ENCODE measurements at regions not wholly inside any gene's neighbourhood (a gene's known extent, or its start where the extent isn't known, plus 50 kb on each side); places are given as distances from the start of the nearest gene placed in this dataset.

DNA sequence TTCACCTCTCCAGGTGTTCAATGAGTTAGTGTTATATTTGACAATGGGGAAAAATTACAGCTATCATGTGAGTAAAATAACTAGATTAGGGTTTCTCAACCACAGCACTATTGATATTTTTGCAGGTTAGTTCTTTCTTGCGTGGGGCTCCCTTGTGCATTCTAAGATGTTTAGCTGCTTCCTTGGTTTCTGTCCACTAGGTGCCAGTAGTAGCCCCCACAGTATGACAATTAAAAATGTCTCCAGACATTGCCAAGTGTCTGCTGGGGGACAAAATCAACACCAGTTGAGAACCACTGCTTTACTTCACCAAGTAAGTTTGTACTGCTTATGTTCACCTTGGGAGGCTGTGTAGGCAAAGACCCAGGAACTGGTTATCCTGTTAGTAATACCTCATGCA is 618.7 kb downstream of the EDEM1 start:
- DNase-seq (ENCODE audit: low read depth) = no peak
- TF ChIP-seq, protein P1, sequence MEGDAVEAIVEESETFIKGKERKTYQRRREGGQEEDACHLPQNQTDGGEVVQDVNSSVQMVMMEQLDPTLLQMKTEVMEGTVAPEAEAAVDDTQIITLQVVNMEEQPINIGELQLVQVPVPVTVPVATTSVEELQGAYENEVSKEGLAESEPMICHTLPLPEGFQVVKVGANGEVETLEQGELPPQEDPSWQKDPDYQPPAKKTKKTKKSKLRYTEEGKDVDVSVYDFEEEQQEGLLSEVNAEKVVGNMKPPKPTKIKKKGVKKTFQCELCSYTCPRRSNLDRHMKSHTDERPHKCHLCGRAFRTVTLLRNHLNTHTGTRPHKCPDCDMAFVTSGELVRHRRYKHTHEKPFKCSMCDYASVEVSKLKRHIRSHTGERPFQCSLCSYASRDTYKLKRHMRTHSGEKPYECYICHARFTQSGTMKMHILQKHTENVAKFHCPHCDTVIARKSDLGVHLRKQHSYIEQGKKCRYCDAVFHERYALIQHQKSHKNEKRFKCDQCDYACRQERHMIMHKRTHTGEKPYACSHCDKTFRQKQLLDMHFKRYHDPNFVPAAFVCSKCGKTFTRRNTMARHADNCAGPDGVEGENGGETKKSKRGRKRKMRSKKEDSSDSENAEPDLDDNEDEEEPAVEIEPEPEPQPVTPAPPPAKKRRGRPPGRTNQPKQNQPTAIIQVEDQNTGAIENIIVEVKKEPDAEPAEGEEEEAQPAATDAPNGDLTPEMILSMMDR (conservative IDR thresholded peaks at IDR 0.05; ENCODE audit: low read length) = no peak
- H3K4me3 ChIP-seq (ENCODE audit: low read length) = no peak overlapping the region

DNA sequence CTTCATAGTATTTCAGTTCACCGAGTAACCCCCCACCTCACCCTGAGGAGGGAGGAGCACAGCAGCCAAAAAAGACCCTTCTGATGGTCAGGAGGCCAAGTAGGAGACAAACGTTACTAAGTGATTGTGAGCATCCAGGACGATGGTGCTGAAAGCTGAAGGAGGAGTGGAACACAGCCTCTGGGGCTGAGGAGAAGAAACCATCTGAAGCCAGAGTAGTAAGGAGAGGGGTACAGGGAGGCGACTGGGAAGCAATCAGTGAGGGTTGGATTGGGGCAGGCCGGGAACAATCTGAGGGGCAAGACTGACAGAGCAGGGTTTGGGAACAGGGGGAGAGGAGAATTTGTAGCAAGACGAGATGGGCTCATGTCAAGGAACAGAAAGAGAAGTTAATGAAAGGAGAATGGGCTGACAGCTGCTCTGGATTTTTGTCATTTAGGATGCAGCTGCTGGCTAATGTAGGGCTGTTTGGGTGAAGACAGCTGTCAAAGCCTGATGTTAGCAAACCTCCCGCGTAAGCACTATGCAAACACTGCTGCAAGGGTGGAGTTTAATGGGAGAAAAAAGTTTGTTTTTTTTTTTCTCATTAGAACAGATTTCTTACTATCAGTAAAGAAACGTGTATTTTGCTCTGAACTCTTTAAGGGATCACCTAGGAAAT is 622.2 kb downstream of the EDEM1 start:
- no peak for DNase-seq (ENCODE audit: low read depth)
- no peak overlapping the region for H3K4me3 ChIP-seq (ENCODE audit: low read length)
- TF ChIP-seq, protein P1 (conservative IDR thresholded peaks at IDR 0.05; ENCODE audit: low read length) = no peak

DNA sequence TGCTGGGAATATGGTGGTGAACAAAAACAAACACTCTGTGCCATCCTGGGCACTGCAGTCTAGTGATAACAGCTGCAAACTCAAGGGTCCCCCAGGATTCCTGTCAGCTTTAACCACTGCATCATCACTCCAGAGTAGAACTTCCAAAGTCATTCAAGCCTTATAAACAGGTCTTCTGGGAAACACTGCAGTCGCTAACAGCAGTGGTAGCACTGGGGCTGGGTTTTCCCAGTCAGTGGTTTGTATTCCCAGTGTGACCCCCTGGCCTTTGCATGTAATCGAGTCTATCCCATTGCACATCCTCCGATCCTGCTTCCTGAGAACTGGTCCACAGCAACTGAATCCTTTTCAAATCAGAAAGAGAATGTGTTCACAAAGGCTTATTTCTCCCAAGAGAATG is 623.5 kb downstream of the EDEM1 start:
- TF ChIP-seq, protein P1 (conservative IDR thresholded peaks at IDR 0.05; ENCODE audit: low read length) = no peak
- no peak overlapping the region for H3K4me3 ChIP-seq (ENCODE audit: low read length)
- DNase-seq (ENCODE audit: low read depth) = no peak

DNA sequence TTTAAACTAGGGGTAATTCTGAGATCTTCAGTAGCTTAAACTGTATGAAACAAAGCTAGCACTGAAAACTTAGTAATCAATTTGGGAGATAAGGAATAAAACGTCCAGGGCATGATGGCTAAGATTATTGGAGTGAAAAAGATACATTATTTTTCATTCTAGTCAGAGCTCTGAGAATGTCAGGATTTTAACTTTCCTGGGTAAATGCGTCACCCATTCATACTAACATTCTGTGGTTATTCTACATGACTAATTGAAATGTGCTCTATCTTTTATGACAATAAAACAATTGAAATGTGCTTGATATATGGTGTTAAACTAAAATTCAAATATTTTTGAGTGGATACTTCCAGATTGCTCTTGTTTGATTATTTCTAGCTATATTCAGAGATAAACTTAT is 626.0 kb downstream of the EDEM1 start:
- DNase-seq (ENCODE audit: low read depth) = no peak
- TF ChIP-seq, protein P1 (conservative IDR thresholded peaks at IDR 0.05; ENCODE audit: low read length) = no peak
- H3K4me3 ChIP-seq (ENCODE audit: low read length) = no peak overlapping the region

DNA sequence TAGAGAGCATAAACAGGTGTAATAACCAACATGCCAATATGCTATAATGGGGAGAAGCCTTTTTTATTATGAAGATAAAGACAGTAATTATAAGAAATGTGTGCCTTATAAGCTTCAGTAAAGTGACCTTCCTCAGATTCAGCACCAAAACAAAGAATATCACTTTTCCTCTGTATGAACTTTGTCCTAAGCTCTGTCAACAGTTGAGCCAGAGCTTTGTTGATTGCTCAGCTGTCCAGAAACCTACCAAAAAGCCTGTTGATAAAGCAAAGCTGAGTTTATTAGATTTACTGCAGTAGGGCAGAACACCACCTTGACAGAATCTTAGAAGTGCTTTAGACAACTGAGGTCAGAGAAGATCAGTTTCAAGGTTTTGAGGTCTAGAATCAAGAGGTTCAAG is 635.3 kb downstream of the EDEM1 start:
- H3K4me3 ChIP-seq (ENCODE audit: low read length) = no peak overlapping the region
- TF ChIP-seq, protein P1 (conservative IDR thresholded peaks at IDR 0.05; ENCODE audit: low read length) = no peak
- DNase-seq (ENCODE audit: low read depth) = no peak

DNA sequence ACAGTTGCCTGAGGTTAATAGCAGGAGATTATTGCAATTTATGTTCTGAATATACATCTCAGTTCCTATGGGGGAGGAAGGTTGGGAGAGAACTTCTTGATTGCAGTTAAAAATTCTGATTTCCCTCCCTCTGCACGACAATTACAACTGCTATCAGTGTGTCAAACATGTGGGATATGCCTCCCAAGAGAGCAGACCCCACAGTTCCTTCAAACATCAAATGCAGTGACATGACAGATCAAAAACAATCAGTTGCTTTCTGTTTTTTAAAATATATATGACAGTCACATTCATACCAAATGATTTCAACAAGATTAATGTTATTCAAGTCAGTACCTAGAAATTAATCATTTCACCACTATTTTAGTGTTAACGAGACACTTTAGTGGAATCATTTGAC is 639.0 kb downstream of the EDEM1 start:
- DNase-seq (ENCODE audit: low read depth) = no peak
- no peak overlapping the region for H3K4me3 ChIP-seq (ENCODE audit: low read length)
- TF ChIP-seq, protein P1 (conservative IDR thresholded peaks at IDR 0.05; ENCODE audit: low read length) = no peak

DNA sequence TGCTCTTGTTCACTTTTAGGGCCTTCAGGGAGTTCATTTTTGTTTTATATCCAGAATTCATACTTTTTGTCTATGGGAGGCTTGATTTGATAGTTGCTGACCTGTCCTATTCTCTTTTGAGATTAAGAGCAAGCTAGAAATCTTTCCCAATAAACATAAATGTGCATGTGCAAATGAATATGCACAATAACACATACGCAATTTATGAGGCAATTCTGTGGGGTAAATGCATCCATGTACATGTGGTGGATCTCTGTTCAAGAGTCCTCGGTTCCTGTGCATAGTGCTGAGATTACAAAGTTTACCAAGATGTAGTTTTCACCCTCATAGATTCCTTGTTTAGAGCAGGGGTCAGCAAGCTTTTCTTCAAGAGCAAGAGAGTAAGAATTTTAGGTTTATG is 640.7 kb downstream of the EDEM1 start:
- H3K4me3 ChIP-seq (ENCODE audit: low read length) = no peak overlapping the region
- TF ChIP-seq, protein P1 (conservative IDR thresholded peaks at IDR 0.05; ENCODE audit: low read length) = no peak
- no peak for DNase-seq (ENCODE audit: low read depth)

All from AG10803 (cell line).